ENCODE measurements at regions not wholly inside any gene's neighbourhood (a gene's known extent, or its start where the extent isn't known, plus 50 kb on each side); places are given as distances from the start of the nearest gene placed in this dataset.

- TF ChIP-seq CTCF (IDR thresholded peaks at IDR 0.05; ENCODE audit: insufficient read depth, low read length) (no peak), POLR2AphosphoS5 (IDR thresholded peaks at IDR 0.05; ENCODE audit: low read depth) (no peak), SPI1 (IDR thresholded peaks at IDR 0.05; ENCODE audit: borderline replicate concordance, low read depth) (no peak), REST (IDR thresholded peaks at IDR 0.05; ENCODE audit: insufficient replicate concordance, low read depth) (no peak)
Measured at GRCh38 chr22:22046370-22046769, 63.8 kb upstream of the TOP3B start.
